DND-41 (cell line): ENCODE measurements at regions not wholly inside any gene's neighbourhood (a gene's known extent, or its start where the extent isn't known, plus 50 kb on each side); places are given as distances from the start of the nearest gene placed in this dataset.

ENCODE experiments used
- ATAC-seq: fragments of 200-7000 bp; cut with Tn5 transposase; 3 replicates; pipeline ENCODE4 v1.9.1; 2021; ENCODE audit warnings: low read depth; ENCODE audit not compliant: insufficient read depth
- DNase-seq: peaks from one replicate; pipeline ENCODE4 v3.0.0-alpha.2; 2020
- H2AFZ ChIP-seq: 2 replicates; pipeline ENCODE4 v1.6.0; 2012; ENCODE audit warnings: low read depth, low read length
- H3K27ac ChIP-seq: 2 replicates; pipeline ENCODE4 v1.5.1; 2012; ENCODE audit warnings: low read length, inconsistent platforms
- H3K27me3 ChIP-seq: fragments of 200-600 bp; sonication (generic); 2 replicates; pipeline ENCODE4 v1.6.0; 2012; ENCODE audit warnings: low read length, mild to moderate bottlenecking, inconsistent platforms; ENCODE audit not compliant: insufficient read depth, poor library complexity
- H3K36me3 ChIP-seq: 2 replicates; pipeline ENCODE4 v1.5.1; 2012; ENCODE audit warnings: low read length, inconsistent platforms; ENCODE audit not compliant: insufficient read depth
- H3K4me1 ChIP-seq: 2 replicates; pipeline ENCODE4 v1.5.1; 2012; ENCODE audit warnings: mild to moderate bottlenecking, low read length; ENCODE audit not compliant: insufficient read depth
- H3K4me2 ChIP-seq: 2 replicates; pipeline ENCODE4 v1.6.0; 2012; ENCODE audit warnings: mild to moderate bottlenecking, moderate library complexity, low read length, inconsistent platforms; ENCODE audit not compliant: insufficient read depth
- H3K4me3 ChIP-seq, 2 experiments: fragments of 200-600 bp in 1 of 2; shearing (Covaris generic) in 1 of 2; 2 replicates each; pipeline ENCODE4 v1.5.1; 2012 to 2016; ENCODE audit warnings: inconsistent platforms in 2 of 2, low read length in 2 of 2, mild to moderate bottlenecking in 2 of 2, low read depth in 1 of 2, moderate library complexity in 1 of 2
- H3K79me2 ChIP-seq: 2 replicates; pipeline ENCODE4 v1.6.0; 2012; ENCODE audit warnings: low read length, inconsistent platforms; ENCODE audit not compliant: insufficient read depth
- H3K9ac ChIP-seq: 2 replicates; pipeline ENCODE4 v1.6.0; 2012; ENCODE audit warnings: low read depth, mild to moderate bottlenecking, inconsistent platforms, low read length, moderate library complexity
- H3K9me3 ChIP-seq: 2 replicates; pipeline ENCODE4 v1.5.1; 2012; ENCODE audit warnings: low read length, moderate library complexity, mild to moderate bottlenecking, inconsistent platforms; ENCODE audit not compliant: insufficient read depth, severe bottlenecking
- H4K20me1 ChIP-seq: 2 replicates; pipeline ENCODE4 v1.6.0; 2012; ENCODE audit warnings: low read length; ENCODE audit not compliant: insufficient read depth
- CTCF ChIP-seq: IDR thresholded peaks from 2 replicates; pipeline ENCODE4 v1.5.1; 2012; ENCODE audit warnings: borderline replicate concordance, low read length, moderate library complexity, mild to moderate bottlenecking; ENCODE audit not compliant: poor library complexity, severe bottlenecking; ENCODE audit errors: extremely low read depth
- EZH2 ChIP-seq: IDR thresholded peaks from 3 replicates; pipeline ENCODE4 v1.6.1; 2012; ENCODE audit warnings: borderline replicate concordance, low read depth, mild to moderate bottlenecking, moderate library complexity, low read length, inconsistent platforms; ENCODE audit not compliant: severe bottlenecking

GRCh38 chr4:71860643-71861042 is 76.8 kb upstream of the GC start:
- no peaks in the 10 kb centered on the region for H3K27me3 ChIP-seq
- ATAC-seq = no peak
- H3K4me1 ChIP-seq = no peaks in the 10 kb centered on the region
- no peak overlapping the region for H2AFZ ChIP-seq
- no peaks in the 10 kb centered on the region for H3K36me3 ChIP-seq
- TF ChIP-seq EZH2 (no peak), CTCF (no peak)
- H3K4me3 ChIP-seq = no peak overlapping the region
- H3K9ac ChIP-seq = no peak overlapping the region
- H4K20me1 ChIP-seq = no peaks in the 10 kb centered on the region
- peaks cover 16% of the 10 kb centered on the region for H3K9me3 ChIP-seq
- no peak overlapping the region for H3K4me2 ChIP-seq
- H3K27ac ChIP-seq = no peak overlapping the region
- no peaks in the 10 kb centered on the region for H3K79me2 ChIP-seq
- peak; percentile 11 for DNase-seq

- Histone ChIP-seq H3K4me2 (no peak overlapping the region), H3K79me2 (no peaks in the 10 kb centered on the region), H3K4me3 (no peak overlapping the region), H2AFZ (no peak overlapping the region), H3K9me3 (peaks cover 16% of the 10 kb centered on the region), H4K20me1 (no peaks in the 10 kb centered on the region), H3K36me3 (no peaks in the 10 kb centered on the region), H3K4me1 (no peaks in the 10 kb centered on the region), H3K27me3 (no peaks in the 10 kb centered on the region), H3K27ac (no peak overlapping the region), H3K9ac (no peak overlapping the region)
- no peak for DNase-seq
- TF ChIP-seq CTCF (no peak), EZH2 (no peak)
- no peak for ATAC-seq
These were observed 78.4 kb upstream of the GC start for GRCh38 chr4:71862315-71862714.

GRCh38 chr4:71863457-71863856 is 79.6 kb upstream of the GC start:
- no peak for DNase-seq
- no peak overlapping the region for H3K4me2 ChIP-seq
- peaks cover 16% of the 10 kb centered on the region for H3K9me3 ChIP-seq
- no peak overlapping the region for H3K9ac ChIP-seq
- no peaks in the 10 kb centered on the region for H3K4me1 ChIP-seq
- no peak for ATAC-seq
- H3K27me3 ChIP-seq = no peaks in the 10 kb centered on the region
- no peaks in the 10 kb centered on the region for H3K36me3 ChIP-seq
- H4K20me1 ChIP-seq = no peaks in the 10 kb centered on the region
- no peak overlapping the region for H3K4me3 ChIP-seq
- H3K27ac ChIP-seq = no peak overlapping the region
- no peaks in the 10 kb centered on the region for H3K79me2 ChIP-seq
- TF ChIP-seq CTCF (no peak), EZH2 (no peak)
- H2AFZ ChIP-seq = no peak overlapping the region

- Histone ChIP-seq H3K4me3 (no peak overlapping the region), H2AFZ (no peak overlapping the region), H3K36me3 (no peaks in the 10 kb centered on the region), H3K79me2 (no peaks in the 10 kb centered on the region), H3K4me1 (no peaks in the 10 kb centered on the region), H3K27ac (no peak overlapping the region), H3K9me3 (peaks cover 16% of the 10 kb centered on the region), H3K27me3 (no peaks in the 10 kb centered on the region), H3K9ac (no peak overlapping the region), H3K4me2 (no peak overlapping the region), H4K20me1 (no peaks in the 10 kb centered on the region)
- DNase-seq (no peak), ATAC-seq (no peak)
- no peak for TF ChIP-seq EZH2
- no peak for TF ChIP-seq CTCF
These were observed 80.5 kb upstream of the GC start for GRCh38 chr4:71864380-71864779.
